ENCODE measurements at regions not wholly inside any gene's neighbourhood (a gene's known extent, or its start where the extent isn't known, plus 50 kb on each side); places are given as distances from the start of the nearest gene placed in this dataset.

DNA sequence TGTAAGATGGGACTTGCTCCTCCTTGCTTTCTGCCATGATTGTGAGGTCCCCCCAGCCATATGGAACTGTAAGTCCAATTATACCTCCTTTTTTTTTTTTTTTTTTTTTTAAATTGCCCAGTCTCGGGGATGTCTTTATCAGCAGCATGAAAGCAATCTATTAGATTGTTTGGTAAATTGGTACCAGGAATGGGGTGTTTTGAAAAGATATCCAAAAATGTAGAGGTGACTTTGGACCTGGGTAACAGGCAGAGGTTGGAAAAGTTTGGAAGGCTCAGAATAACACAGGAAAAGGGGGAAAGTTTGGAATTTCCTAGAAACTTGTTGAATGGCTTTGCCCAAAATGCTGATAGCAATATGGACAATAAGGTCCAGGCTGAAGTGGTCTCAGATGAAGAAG lies 545.8 kb upstream of the ALCAM start:
- ChIA-PET CTCF (no interaction called here), POLR2A (ENCODE audit: low non-redundant PET) (no interaction called here)
- no peak for DNase-seq (ENCODE audit: low spot score)
- TF ChIP-seq, protein P1, sequence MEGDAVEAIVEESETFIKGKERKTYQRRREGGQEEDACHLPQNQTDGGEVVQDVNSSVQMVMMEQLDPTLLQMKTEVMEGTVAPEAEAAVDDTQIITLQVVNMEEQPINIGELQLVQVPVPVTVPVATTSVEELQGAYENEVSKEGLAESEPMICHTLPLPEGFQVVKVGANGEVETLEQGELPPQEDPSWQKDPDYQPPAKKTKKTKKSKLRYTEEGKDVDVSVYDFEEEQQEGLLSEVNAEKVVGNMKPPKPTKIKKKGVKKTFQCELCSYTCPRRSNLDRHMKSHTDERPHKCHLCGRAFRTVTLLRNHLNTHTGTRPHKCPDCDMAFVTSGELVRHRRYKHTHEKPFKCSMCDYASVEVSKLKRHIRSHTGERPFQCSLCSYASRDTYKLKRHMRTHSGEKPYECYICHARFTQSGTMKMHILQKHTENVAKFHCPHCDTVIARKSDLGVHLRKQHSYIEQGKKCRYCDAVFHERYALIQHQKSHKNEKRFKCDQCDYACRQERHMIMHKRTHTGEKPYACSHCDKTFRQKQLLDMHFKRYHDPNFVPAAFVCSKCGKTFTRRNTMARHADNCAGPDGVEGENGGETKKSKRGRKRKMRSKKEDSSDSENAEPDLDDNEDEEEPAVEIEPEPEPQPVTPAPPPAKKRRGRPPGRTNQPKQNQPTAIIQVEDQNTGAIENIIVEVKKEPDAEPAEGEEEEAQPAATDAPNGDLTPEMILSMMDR (conservative IDR thresholded peaks at IDR 0.05; ENCODE audit: low read depth) = no peak
- H3K27ac ChIP-seq = no peak overlapping the region

DNA sequence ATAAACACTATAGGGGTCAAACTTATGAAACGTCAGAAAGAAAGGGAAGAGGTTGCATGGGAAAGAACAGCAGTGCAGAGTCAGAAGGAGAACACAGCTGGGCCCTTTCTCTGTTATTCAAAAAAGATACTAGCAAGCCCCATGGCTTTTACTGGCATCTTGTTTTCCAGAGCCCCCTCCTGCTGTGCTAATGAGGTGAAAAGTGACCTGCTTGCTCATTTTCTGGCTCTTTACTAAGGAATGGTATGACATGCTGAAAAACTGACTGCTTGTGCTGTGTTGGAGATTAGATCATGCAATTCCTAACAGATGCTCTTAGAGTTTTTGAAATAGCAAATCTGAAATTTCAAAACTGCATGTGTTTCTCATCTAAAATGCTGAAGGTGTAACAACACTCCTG lies 541.6 kb upstream of the ALCAM start:
- no peak for DNase-seq (ENCODE audit: low spot score)
- TF ChIP-seq, protein P1 (conservative IDR thresholded peaks at IDR 0.05; ENCODE audit: low read depth) = no peak
- POLR2A ChIA-PET (ENCODE audit: low non-redundant PET) = no interaction called here

DNA sequence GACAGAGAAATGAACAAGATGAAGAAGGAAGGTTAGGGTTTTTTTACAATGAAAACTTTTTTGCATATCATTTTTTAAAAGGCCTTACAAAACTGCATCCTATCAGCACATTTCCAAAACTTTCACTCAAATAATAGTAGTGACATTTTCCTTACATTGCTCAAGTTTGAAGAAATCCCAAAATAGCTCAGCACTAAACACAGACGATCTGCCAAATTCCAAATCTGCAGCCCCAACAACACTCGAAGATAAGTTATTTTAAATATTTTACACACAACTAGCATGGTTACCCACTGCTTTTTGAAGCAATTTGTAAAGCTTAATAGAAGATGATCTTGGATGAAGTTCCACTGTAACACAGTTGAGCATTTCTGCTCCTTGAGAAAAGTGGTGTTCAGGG lies 535.6 kb upstream of the ALCAM start:
- CTCF ChIA-PET = interaction anchor here (1.0 kb wide), 1 partner anchor 12 kb away, joined by 4 read pairs; no protein-coding TSS in a partner anchor
- no peak for DNase-seq (ENCODE audit: low spot score)
- TF ChIP-seq, protein P1 (conservative IDR thresholded peaks at IDR 0.05; ENCODE audit: low read depth) = no peak
- H3K27ac ChIP-seq = no peak overlapping the region
- POLR2A ChIA-PET (ENCODE audit: low non-redundant PET) = no interaction called here

More for the DNA sequence above, 541.6 kb upstream of the ALCAM start:
- H3K27ac ChIP-seq = no peak overlapping the region
- CTCF ChIA-PET = no interaction called here

DNA sequence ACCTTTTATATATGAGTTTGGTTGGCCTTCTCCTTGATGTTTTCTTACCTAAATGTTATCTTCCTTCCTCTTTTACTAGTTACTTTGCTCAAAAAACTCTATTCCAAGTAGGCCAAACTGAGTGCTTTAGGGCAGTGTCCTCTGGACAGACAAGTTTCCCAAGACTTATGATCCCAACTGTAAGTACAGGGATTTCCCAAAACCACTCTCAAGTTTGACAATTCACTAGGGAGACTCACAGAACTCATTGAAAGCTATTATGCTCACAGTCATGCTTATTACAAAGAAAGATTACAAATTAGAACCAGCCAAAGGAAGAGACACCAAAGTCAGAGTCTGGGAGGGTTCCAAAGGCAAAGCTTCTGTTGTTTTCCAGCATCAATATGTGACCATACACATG lies 534.2 kb upstream of the ALCAM start:
- POLR2A ChIA-PET (ENCODE audit: low non-redundant PET) = interaction anchor here (0.7 kb wide), 1 partner anchor 10 kb away, joined by 3 read pairs; no protein-coding TSS in a partner anchor
- no peak overlapping the region for H3K27ac ChIP-seq
- no peak for DNase-seq (ENCODE audit: low spot score)
- CTCF ChIA-PET = no interaction called here
- TF ChIP-seq, protein P1 (conservative IDR thresholded peaks at IDR 0.05; ENCODE audit: low read depth) = no peak

DNA sequence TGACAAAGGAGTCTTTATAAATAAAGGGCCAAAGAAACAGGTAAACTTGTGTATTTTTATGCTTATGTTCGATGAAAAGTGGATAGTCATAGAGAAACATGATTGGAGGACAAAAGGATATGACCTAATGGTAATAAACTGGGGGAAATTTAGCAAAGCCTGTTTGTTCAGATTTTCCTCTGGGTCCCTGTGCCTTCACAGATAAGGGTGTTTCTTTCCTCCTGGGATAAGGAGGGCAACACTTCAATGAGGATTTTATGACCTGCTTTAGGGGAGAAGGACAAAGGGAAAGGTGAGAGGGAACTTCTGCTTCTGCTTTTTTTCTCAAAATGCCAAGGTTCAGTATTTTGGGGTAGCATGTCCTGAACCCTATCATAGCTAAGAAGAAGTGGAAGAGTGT lies 531.3 kb upstream of the ALCAM start:
- POLR2A ChIA-PET (ENCODE audit: low non-redundant PET) = no interaction called here
- CTCF ChIA-PET = interaction anchor here (0.5 kb wide), 1 partner anchor 530 kb away, joined by 3 read pairs; no protein-coding TSS in a partner anchor
- H3K27ac ChIP-seq = no peak overlapping the region

DNA sequence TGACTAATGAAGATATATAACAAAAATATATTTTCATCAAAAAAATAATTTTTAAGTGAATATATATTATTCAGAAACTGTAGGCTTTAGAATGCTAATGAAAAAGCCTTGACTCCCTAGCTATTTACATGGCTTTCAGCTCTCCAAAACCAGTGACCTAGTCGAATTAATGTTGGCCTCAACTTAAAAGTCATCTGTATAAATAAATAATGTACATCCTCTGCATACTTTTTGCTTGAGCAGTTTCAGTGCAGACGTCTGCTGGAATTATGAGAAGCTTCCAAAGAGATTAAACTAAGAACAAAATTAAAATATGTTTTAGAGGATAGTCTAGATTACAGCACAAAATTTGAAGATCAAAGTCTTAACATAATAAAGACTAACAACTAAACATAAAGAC lies 520.4 kb upstream of the ALCAM start:
- H3K27ac ChIP-seq = no peak overlapping the region
- CTCF ChIA-PET = no interaction called here
- TF ChIP-seq, protein P1 (conservative IDR thresholded peaks at IDR 0.05; ENCODE audit: low read depth) = no peak
- DNase-seq (ENCODE audit: low spot score) = no peak
- POLR2A ChIA-PET (ENCODE audit: low non-redundant PET) = no interaction called here

More for the DNA sequence above, 531.3 kb upstream of the ALCAM start:
- TF ChIP-seq, protein P1 (conservative IDR thresholded peaks at IDR 0.05; ENCODE audit: low read depth) = no peak
- no peak for DNase-seq (ENCODE audit: low spot score)

DNA sequence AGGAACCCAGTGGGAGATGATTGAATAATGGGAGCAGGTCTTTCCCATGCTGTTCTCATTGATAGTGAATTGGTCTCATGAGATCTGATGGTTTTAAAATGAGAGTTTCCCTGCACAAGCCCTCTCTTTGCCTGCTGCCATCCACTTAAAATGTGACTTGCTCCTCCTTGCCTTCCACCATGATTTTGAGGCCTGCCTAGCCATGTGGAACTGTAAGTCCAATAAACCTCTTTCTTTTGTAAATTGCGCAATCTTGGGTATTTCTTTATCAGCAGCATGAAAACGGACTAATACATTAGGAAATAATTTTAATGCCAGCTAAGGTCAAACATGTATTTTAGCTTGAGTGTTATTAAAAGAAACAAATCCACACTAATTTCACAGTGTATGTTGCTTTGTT lies 517.6 kb upstream of the ALCAM start:
- TF ChIP-seq, protein P1 (conservative IDR thresholded peaks at IDR 0.05; ENCODE audit: low read depth) = no peak
- ChIA-PET POLR2A (ENCODE audit: low non-redundant PET) (no interaction called here), CTCF (no interaction called here)
- DNase-seq (ENCODE audit: low spot score) = no peak
- no peak overlapping the region for H3K27ac ChIP-seq
